GM23248 (cell line): ENCODE measurements at regions not wholly inside any gene's neighbourhood (a gene's known extent, or its start where the extent isn't known, plus 50 kb on each side); places are given as distances from the start of the nearest gene placed in this dataset.

Source experiments
- EZH2 ChIP-seq: fragments of 200-600 bp; sonication (generic); IDR thresholded peaks from 2 replicates; pipeline ENCODE4 v1.6.1; 2018; ENCODE audit warnings: antibody characterized with exemption, mild to moderate bottlenecking; ENCODE audit not compliant: insufficient read depth, poor library complexity, severe bottlenecking
- EZH2phosphoT487 ChIP-seq: fragments of 200-600 bp; sonication (generic); IDR thresholded peaks from 2 replicates; pipeline ENCODE4 v1.6.1; 2018; ENCODE audit warnings: antibody characterized with exemption, moderate library complexity, mild to moderate bottlenecking, low read depth; ENCODE audit not compliant: insufficient read depth

GRCh38 chr9:88816141-88816540, 175.1 kb upstream of the S1PR3 start:
- TF ChIP-seq EZH2 (no peak), EZH2phosphoT487 (no peak)
